HepG2 (cell line): ENCODE measurements at regions not wholly inside any gene's neighbourhood (a gene's known extent, or its start where the extent isn't known, plus 50 kb on each side); places are given as distances from the start of the nearest gene placed in this dataset.
"Not testable (repeated sequence)": the region's sequence is repeated elsewhere in the genome, so short reads cannot be mapped to it uniquely, and the experiment has no call there.

Experiments used
- CTCF ChIP-seq: sonication (generic); formaldehyde crosslinking; IDR thresholded peaks from 2 replicates; pipeline ENCODE4 v1.5.0; 2020; ENCODE audit warnings: mild to moderate bottlenecking, missing genetic modification reagents, moderate library complexity
- HMGA1 ChIP-seq: sonication (generic); formaldehyde crosslinking; conservative IDR thresholded peaks from 2 replicates; pipeline ENCODE4 v1.4.0; 2020; ENCODE audit warnings: missing genetic modification reagents
- ZNF501 ChIP-seq: sonication (generic); formaldehyde crosslinking; IDR thresholded peaks from 2 replicates; pipeline ENCODE4 v1.5.1; 2020; ENCODE audit warnings: mild to moderate bottlenecking, moderate library complexity, missing genetic modification reagents

- not testable (repeated sequence) for TF ChIP-seq ZNF501, HMGA1, CTCF (CRISPR knock-in tag)
These were observed 88.0 kb upstream of the CDC42BPA start for GRCh38 chr1:227406332-227406731.
